ENCODE measurements at regions not wholly inside any gene's neighbourhood (a gene's known extent, or its start where the extent isn't known, plus 50 kb on each side); places are given as distances from the start of the nearest gene placed in this dataset.

- no peaks in the 10 kb centered on the region for H3K4me1 ChIP-seq (ENCODE audit: control insufficient read depth in 2 of 2, insufficient read depth in 2 of 2, low read length in 2 of 2)
- H3K9me3 ChIP-seq (ENCODE audit: control insufficient read depth in 2 of 2, insufficient read depth in 1 of 2, low read length in 1 of 2), result no peaks in the 10 kb centered on the region
- no peak overlapping the region for H3K4me3 ChIP-seq (ENCODE audit: low read length in 2 of 2)
- no peaks in the 10 kb centered on the region for H3K27me3 ChIP-seq (ENCODE audit: control insufficient read depth in 2 of 2, insufficient read depth in 1 of 2, low read length in 1 of 2)
- DNase-seq (ENCODE audit: low read depth in 6 of 9, low spot score in 9 of 9), result no peak
- no peaks in the 10 kb centered on the region for H3K36me3 ChIP-seq (ENCODE audit: control insufficient read depth in 2 of 2, insufficient read depth in 2 of 2, low read length in 1 of 2)
- no peak overlapping the region for H3K27ac ChIP-seq (ENCODE audit: low read depth in 1 of 2, low read length in 1 of 2)
- WGBS, result 94% methylated on average over 6 of the region's 6 CpGs
Measured at GRCh38 chr7:54678763-54679489, 80.1 kb downstream of the SEC61G start.

- Histone ChIP-seq H3K9me3 (ENCODE audit: control insufficient read depth in 2 of 2, insufficient read depth in 1 of 2, low read length in 1 of 2) (no peaks in the 10 kb centered on the region), H3K27ac (ENCODE audit: low read depth in 1 of 2, low read length in 1 of 2) (no peak overlapping the region), H3K36me3 (ENCODE audit: control insufficient read depth in 2 of 2, insufficient read depth in 2 of 2, low read length in 1 of 2) (no peaks in the 10 kb centered on the region), H3K4me3 (ENCODE audit: low read length in 2 of 2) (no peak overlapping the region), H3K27me3 (ENCODE audit: control insufficient read depth in 2 of 2, insufficient read depth in 1 of 2, low read length in 1 of 2) (no peaks in the 10 kb centered on the region), H3K4me1 (ENCODE audit: control insufficient read depth in 2 of 2, insufficient read depth in 2 of 2, low read length in 2 of 2) (no peaks in the 10 kb centered on the region)
- no peak for DNase-seq (ENCODE audit: low read depth in 6 of 9, low spot score in 9 of 9)
- 95% methylated on average over 3 of the region's 3 CpGs for WGBS
Measured at GRCh38 chr7:54674891-54675290, 84.1 kb downstream of the SEC61G start.

DNA sequence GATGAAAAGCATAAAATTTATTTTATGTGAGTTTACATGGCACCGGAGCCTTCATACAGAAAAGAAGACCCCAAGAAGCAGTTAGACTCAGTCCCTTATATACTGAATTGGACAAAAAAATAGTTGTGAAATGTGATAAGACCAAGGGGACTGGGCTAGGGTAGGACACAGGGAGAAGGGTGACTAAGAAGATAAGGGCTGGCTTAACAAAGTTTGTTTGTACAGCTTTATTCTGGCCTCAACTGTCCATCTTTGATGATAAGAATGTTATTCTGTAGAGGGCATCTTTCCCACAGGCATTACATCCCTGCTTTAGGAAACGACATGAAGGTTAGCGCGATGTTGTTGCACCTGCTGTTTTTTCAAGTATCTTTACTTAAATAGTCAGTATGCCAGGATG, 86.5 kb downstream of the SEC61G start:
- 93% methylated on average over 4 of the region's 4 CpGs for WGBS
- Histone ChIP-seq H3K36me3 (ENCODE audit: control insufficient read depth in 2 of 2, insufficient read depth in 2 of 2, low read length in 1 of 2) (no peaks in the 10 kb centered on the region), H3K27me3 (ENCODE audit: control insufficient read depth in 2 of 2, insufficient read depth in 1 of 2, low read length in 1 of 2) (no peaks in the 10 kb centered on the region), H3K4me1 (ENCODE audit: control insufficient read depth in 2 of 2, insufficient read depth in 2 of 2, low read length in 2 of 2) (no peaks in the 10 kb centered on the region), H3K27ac (ENCODE audit: low read depth in 1 of 2, low read length in 1 of 2) (no peak overlapping the region), H3K4me3 (ENCODE audit: low read length in 2 of 2) (no peak overlapping the region), H3K9me3 (ENCODE audit: control insufficient read depth in 2 of 2, insufficient read depth in 1 of 2, low read length in 1 of 2) (no peaks in the 10 kb centered on the region)
- DNase-seq (ENCODE audit: low read depth in 6 of 9, low spot score in 9 of 9), result no peak

GRCh38 chr7:54664235-54665228, 94.5 kb downstream of the SEC61G start:
- Histone ChIP-seq H3K27me3 (ENCODE audit: control insufficient read depth in 2 of 2, insufficient read depth in 1 of 2, low read length in 1 of 2) (peaks cover 5 to 28% of the 10 kb centered on the region in 2 donors), H3K4me1 (ENCODE audit: control insufficient read depth in 2 of 2, insufficient read depth in 2 of 2, low read length in 2 of 2) (no peaks in the 10 kb centered on the region), H3K36me3 (ENCODE audit: control insufficient read depth in 2 of 2, insufficient read depth in 2 of 2, low read length in 1 of 2) (no peaks in the 10 kb centered on the region), H3K4me3 (ENCODE audit: low read length in 2 of 2) (no peak overlapping the region), H3K27ac (ENCODE audit: low read depth in 1 of 2, low read length in 1 of 2) (no peak overlapping the region), H3K9me3 (ENCODE audit: control insufficient read depth in 2 of 2, insufficient read depth in 1 of 2, low read length in 1 of 2) (no peaks in the 10 kb centered on the region)
- 7% methylated on average over 62 of the region's 62 CpGs for whole genome bisulfite sequencing
- DNase-seq (ENCODE audit: low read depth in 6 of 9, low spot score in 9 of 9), result peak in 3 of 9 donors; percentile 7 to 12 (median 10)

DNA sequence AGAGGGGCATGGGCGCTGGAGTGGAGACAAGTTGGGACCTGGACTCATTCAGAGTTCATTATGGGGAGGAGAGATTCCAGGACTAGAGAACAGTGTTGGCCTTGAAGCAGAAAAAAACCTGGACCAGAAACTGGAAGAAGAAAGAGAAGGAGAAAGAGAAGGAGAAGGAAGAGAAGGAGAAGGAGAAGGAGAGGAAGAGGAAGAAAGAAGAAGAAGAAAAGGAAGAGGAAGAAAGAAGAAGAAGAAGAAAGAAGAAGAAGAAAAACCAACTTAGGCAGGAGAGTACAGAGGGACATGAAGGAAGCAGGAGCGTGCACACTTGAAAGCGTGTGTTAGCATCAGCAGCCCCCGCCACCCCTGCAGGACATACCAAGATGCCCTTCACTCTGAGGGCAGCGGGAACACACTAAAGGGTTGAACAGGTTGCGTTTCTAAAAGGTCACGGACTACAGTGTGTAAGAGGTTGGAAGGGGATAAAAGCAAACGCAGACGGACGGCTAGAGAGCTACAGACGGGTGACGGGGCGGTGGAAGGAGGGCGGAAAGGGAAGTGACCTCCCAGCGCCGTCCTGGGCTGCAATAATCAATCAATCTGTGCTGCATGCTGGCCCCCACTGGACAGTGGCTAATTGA, 95.3 kb downstream of the SEC61G start:
- WGBS, result 23% methylated on average over 16 of the region's 16 CpGs
- no peaks in the 10 kb centered on the region for H3K4me1 ChIP-seq (ENCODE audit: control insufficient read depth in 2 of 2, insufficient read depth in 2 of 2, low read length in 2 of 2)
- no peak for DNase-seq (ENCODE audit: low read depth in 6 of 9, low spot score in 9 of 9)
- H3K27ac ChIP-seq (ENCODE audit: low read depth in 1 of 2, low read length in 1 of 2), result no peak overlapping the region
- no peak overlapping the region for H3K4me3 ChIP-seq (ENCODE audit: low read length in 2 of 2)
- no peaks in the 10 kb centered on the region for H3K9me3 ChIP-seq (ENCODE audit: control insufficient read depth in 2 of 2, insufficient read depth in 1 of 2, low read length in 1 of 2)
- peaks cover 5 to 28% of the 10 kb centered on the region in 2 donors for H3K27me3 ChIP-seq (ENCODE audit: control insufficient read depth in 2 of 2, insufficient read depth in 1 of 2, low read length in 1 of 2)
- no peaks in the 10 kb centered on the region for H3K36me3 ChIP-seq (ENCODE audit: control insufficient read depth in 2 of 2, insufficient read depth in 2 of 2, low read length in 1 of 2)

- Histone ChIP-seq H3K27ac (ENCODE audit: low read depth in 1 of 2, low read length in 1 of 2) (no peak overlapping the region), H3K9me3 (ENCODE audit: control insufficient read depth in 2 of 2, insufficient read depth in 1 of 2, low read length in 1 of 2) (no peaks in the 10 kb centered on the region), H3K4me1 (ENCODE audit: control insufficient read depth in 2 of 2, insufficient read depth in 2 of 2, low read length in 2 of 2) (no peaks in the 10 kb centered on the region), H3K36me3 (ENCODE audit: control insufficient read depth in 2 of 2, insufficient read depth in 2 of 2, low read length in 1 of 2) (no peaks in the 10 kb centered on the region), H3K27me3 (ENCODE audit: control insufficient read depth in 2 of 2, insufficient read depth in 1 of 2, low read length in 1 of 2) (peaks cover 5 to 28% of the 10 kb centered on the region in 2 donors), H3K4me3 (ENCODE audit: low read length in 2 of 2) (no peak overlapping the region)
- no peak for DNase-seq (ENCODE audit: low read depth in 6 of 9, low spot score in 9 of 9)
- 77% methylated on average over 13 of the region's 13 CpGs for WGBS
Measured at GRCh38 chr7:54663186-54663585, 95.8 kb downstream of the SEC61G start.

DNA sequence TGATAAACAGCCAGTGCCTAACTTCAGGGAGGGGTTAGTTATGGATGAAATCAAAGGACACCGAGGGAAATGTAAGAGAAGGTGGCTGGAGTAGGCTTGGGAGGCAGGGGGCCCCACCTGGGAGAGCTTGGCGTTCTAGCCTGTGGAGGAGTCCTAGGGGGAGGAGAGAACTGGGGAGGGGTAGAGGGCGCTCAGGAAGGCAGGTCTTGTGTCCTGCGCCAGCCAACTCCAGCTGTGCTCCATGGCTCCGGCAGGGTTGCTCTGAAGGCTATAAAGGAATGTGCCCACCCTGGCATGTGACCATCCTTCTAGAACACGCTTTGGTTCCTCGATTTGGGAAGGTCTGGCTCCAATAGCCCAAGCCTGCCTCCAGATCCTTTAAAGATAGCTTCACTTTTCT, 96.3 kb downstream of the SEC61G start:
- Histone ChIP-seq H3K27me3 (ENCODE audit: control insufficient read depth in 2 of 2, insufficient read depth in 1 of 2, low read length in 1 of 2) (peaks cover 5 to 28% of the 10 kb centered on the region in 2 donors), H3K27ac (ENCODE audit: low read depth in 1 of 2, low read length in 1 of 2) (no peak overlapping the region), H3K4me3 (ENCODE audit: low read length in 2 of 2) (no peak overlapping the region), H3K4me1 (ENCODE audit: control insufficient read depth in 2 of 2, insufficient read depth in 2 of 2, low read length in 2 of 2) (no peaks in the 10 kb centered on the region), H3K36me3 (ENCODE audit: control insufficient read depth in 2 of 2, insufficient read depth in 2 of 2, low read length in 1 of 2) (no peaks in the 10 kb centered on the region), H3K9me3 (ENCODE audit: control insufficient read depth in 2 of 2, insufficient read depth in 1 of 2, low read length in 1 of 2) (no peaks in the 10 kb centered on the region)
- 84% methylated on average over 7 of the region's 7 CpGs for WGBS
- DNase-seq (ENCODE audit: low read depth in 6 of 9, low spot score in 9 of 9), result no peak

- Histone ChIP-seq H3K36me3 (ENCODE audit: control insufficient read depth in 2 of 2, insufficient read depth in 2 of 2, low read length in 1 of 2) (no peaks in the 10 kb centered on the region), H3K9me3 (ENCODE audit: control insufficient read depth in 2 of 2, insufficient read depth in 1 of 2, low read length in 1 of 2) (no peaks in the 10 kb centered on the region), H3K4me3 (ENCODE audit: low read length in 2 of 2) (no peak overlapping the region), H3K27me3 (ENCODE audit: control insufficient read depth in 2 of 2, insufficient read depth in 1 of 2, low read length in 1 of 2) (no peaks in the 10 kb centered on the region), H3K4me1 (ENCODE audit: control insufficient read depth in 2 of 2, insufficient read depth in 2 of 2, low read length in 2 of 2) (no peaks in the 10 kb centered on the region), H3K27ac (ENCODE audit: low read depth in 1 of 2, low read length in 1 of 2) (no peak overlapping the region)
- DNase-seq (ENCODE audit: low read depth in 6 of 9, low spot score in 9 of 9), result no peak
- 87% methylated on average over 3 of the region's 3 CpGs for WGBS
Measured at GRCh38 chr7:54653905-54654304, 105.1 kb downstream of the SEC61G start.

GRCh38 chr7:54643064-54643463, 100.9 kb downstream of the VSTM2A start:
- no peaks in the 10 kb centered on the region for H3K4me1 ChIP-seq (ENCODE audit: control insufficient read depth in 2 of 2, insufficient read depth in 2 of 2, low read length in 2 of 2)
- H3K36me3 ChIP-seq (ENCODE audit: control insufficient read depth in 2 of 2, insufficient read depth in 2 of 2, low read length in 1 of 2), result no peaks in the 10 kb centered on the region
- WGBS, result 74% methylated on average over 6 of the region's 6 CpGs
- no peak overlapping the region for H3K4me3 ChIP-seq (ENCODE audit: low read length in 2 of 2)
- H3K9me3 ChIP-seq (ENCODE audit: control insufficient read depth in 2 of 2, insufficient read depth in 1 of 2, low read length in 1 of 2), result no peaks in the 10 kb centered on the region
- H3K27ac ChIP-seq (ENCODE audit: low read depth in 1 of 2, low read length in 1 of 2), result no peak overlapping the region
- DNase-seq (ENCODE audit: low read depth in 6 of 9, low spot score in 9 of 9), result no peak
- no peaks in the 10 kb centered on the region for H3K27me3 ChIP-seq (ENCODE audit: control insufficient read depth in 2 of 2, insufficient read depth in 1 of 2, low read length in 1 of 2)
